Panc1 (cell line): ENCODE measurements at regions not wholly inside any gene's neighbourhood (a gene's known extent, or its start where the extent isn't known, plus 50 kb on each side); places are given as distances from the start of the nearest gene placed in this dataset.

Source experiments
- ATAC-seq: fragments of 200-7000 bp; cut with Tn5 transposase; 2 replicates; pipeline ENCODE4 v1.9.1; 2020; ENCODE audit warnings: mild to moderate bottlenecking, moderate library complexity
- BruUV-seq: library from RNA; stranded (reverse); fragments of 400-500 nt; replicated peaks from 2 replicates; lab custom pipeline; 2021; lab: Mats Ljungman, UMichigan
- CTCF ChIA-PET: fragments of 300-600 bp; sonication (Branson Sonifier 250); formaldehyde crosslinking; loops from one replicate; lab custom pipeline; 2022; ENCODE audit warnings: antibody characterized with exemption; lab: Charles Lee
- POLR2A ChIA-PET: fragments of 300-600 bp; sonication (Branson Sonifier 250); formaldehyde crosslinking; loops from one replicate; lab custom pipeline; 2022; ENCODE audit warnings: antibody characterized with exemption; lab: Charles Lee
- DNase-seq: peaks from one replicate; pipeline ENCODE4 v3.0.0-alpha.2; 2010; ENCODE audit warnings: low read depth, low spot score
- H3K27ac ChIP-seq: 2 replicates; pipeline ENCODE4 v1.5.1; 2011; ENCODE audit warnings: mild to moderate bottlenecking, low read length, inconsistent platforms
- H3K27me3 ChIP-seq: fragments of 200-500 bp; sonication (Bioruptor generic); 2 replicates; pipeline ENCODE4 v1.6.0; 2014; ENCODE audit warnings: low read length, inconsistent platforms; ENCODE audit not compliant: control insufficient read depth, insufficient read depth
- H3K36me3 ChIP-seq: fragments of 200-500 bp; sonication (Bioruptor generic); 2 replicates; pipeline ENCODE4 v1.5.1; 2014; ENCODE audit warnings: inconsistent platforms, mild to moderate bottlenecking, low read length, moderate library complexity; ENCODE audit not compliant: control insufficient read depth, insufficient read depth
- H3K4me1 ChIP-seq: 2 replicates; pipeline ENCODE4 v1.5.1; 2011; ENCODE audit warnings: inconsistent platforms, mild to moderate bottlenecking, low read length, moderate library complexity; ENCODE audit not compliant: control insufficient read depth, insufficient read depth
- H3K4me3 ChIP-seq, 2 experiments: 2 replicates each; pipeline ENCODE4 v1.5.1; 2011 to 2012; ENCODE audit warnings: low read depth in 2 of 2, low read length in 2 of 2, mild to moderate bottlenecking in 2 of 2, inconsistent platforms in 1 of 2, moderate library complexity in 1 of 2
- H3K9me3 ChIP-seq: fragments of 200-500 bp; sonication (Bioruptor generic); 2 replicates; pipeline ENCODE4 v1.5.1; 2014; ENCODE audit warnings: low read depth, mild to moderate bottlenecking, inconsistent platforms, low read length, moderate library complexity; ENCODE audit not compliant: control insufficient read depth, insufficient read depth
- POLR2AphosphoS5 ChIP-seq: IDR thresholded peaks from 2 replicates; pipeline ENCODE4 v1.6.1; 2012; ENCODE audit warnings: mild to moderate bottlenecking, low read depth, low read length, moderate library complexity
- SIN3A ChIP-seq: IDR thresholded peaks from 2 replicates; pipeline ENCODE4 v1.6.1; 2012; ENCODE audit warnings: low read depth, mild to moderate bottlenecking, low read length, moderate library complexity, borderline replicate concordance; ENCODE audit not compliant: insufficient read depth
- TCF7L2 ChIP-seq: IDR thresholded peaks from 2 replicates; pipeline ENCODE4 v1.6.1; 2011; ENCODE audit warnings: mild to moderate bottlenecking, low read depth, low read length, inconsistent platforms
- in situ Hi-C: cut with HindIII; loops from 2 replicates; pipeline ENCODE4 v1.10.0; 2016; ENCODE audit warnings: low sequenced_read_pairs, low pct_unique_long_range_greater_than_20kb
- intact Hi-C: fragments of 100-400 bp; cut with micrococcal nuclease; formaldehyde crosslinking; loops from one replicate; pipeline ENCODE4 v1.10.0; 2022; ENCODE audit not compliant: unreplicated experiment
- TF ChIP-seq, protein P1 (sequence below), 2 experiments: IDR thresholded peaks; 2 replicates each; pipeline ENCODE4 v1.6.1; 2011 to 2012; ENCODE audit warnings: low read depth in 2 of 2, control low read depth in 1 of 2, low read length in 1 of 2, mild to moderate bottlenecking in 1 of 2, moderate library complexity in 1 of 2; ENCODE audit not compliant: insufficient read depth in 1 of 2
- TF ChIP-seq, protein P2 (sequence below): fragments of 450-650 bp; IDR thresholded peaks from 2 replicates; pipeline ENCODE4 v1.5.1; 2017; ENCODE audit warnings: mild to moderate bottlenecking

DNA sequence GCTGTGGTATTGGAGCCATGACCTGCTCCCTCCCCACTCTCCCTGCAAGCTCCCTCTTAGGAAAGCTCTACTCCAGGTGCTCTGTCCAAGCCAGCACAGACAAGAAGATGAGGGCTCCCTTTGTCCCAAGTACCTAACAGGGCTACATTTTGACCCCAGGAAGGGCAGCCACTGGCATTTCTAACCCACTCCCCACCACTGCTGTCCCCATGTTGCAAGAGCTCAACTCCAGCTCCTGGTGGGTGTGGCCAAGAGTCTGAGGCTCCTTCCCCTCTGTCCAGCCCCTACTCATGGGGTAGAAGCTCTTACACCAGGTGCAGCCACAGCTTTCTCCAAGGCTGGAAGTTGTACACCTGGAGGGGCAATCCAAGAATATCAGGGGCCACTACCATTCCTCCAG lies 127.0 kb upstream of the NPAS2 start:
- Histone ChIP-seq H3K4me3 (no peak overlapping the region), H3K9me3 (peaks cover 12% of the 10 kb centered on the region; the same call in 1 of the 2 replicates), H3K27me3 (no peaks in the 10 kb centered on the region), H3K36me3 (no peaks in the 10 kb centered on the region), H3K4me1 (no peaks in the 10 kb centered on the region), H3K27ac (no peak overlapping the region)
- CTCF ChIA-PET: no interaction called here
- intact Hi-C loops (no loop called here), in situ Hi-C loops (no loop called here)
- ATAC-seq: no peak
- no peak for DNase-seq
- POLR2A ChIA-PET: no interaction called here
- TF ChIP-seq POLR2AphosphoS5 (no peak), TCF7L2 (no peak), SIN3A (no peak)
- TF ChIP-seq, protein P1, sequence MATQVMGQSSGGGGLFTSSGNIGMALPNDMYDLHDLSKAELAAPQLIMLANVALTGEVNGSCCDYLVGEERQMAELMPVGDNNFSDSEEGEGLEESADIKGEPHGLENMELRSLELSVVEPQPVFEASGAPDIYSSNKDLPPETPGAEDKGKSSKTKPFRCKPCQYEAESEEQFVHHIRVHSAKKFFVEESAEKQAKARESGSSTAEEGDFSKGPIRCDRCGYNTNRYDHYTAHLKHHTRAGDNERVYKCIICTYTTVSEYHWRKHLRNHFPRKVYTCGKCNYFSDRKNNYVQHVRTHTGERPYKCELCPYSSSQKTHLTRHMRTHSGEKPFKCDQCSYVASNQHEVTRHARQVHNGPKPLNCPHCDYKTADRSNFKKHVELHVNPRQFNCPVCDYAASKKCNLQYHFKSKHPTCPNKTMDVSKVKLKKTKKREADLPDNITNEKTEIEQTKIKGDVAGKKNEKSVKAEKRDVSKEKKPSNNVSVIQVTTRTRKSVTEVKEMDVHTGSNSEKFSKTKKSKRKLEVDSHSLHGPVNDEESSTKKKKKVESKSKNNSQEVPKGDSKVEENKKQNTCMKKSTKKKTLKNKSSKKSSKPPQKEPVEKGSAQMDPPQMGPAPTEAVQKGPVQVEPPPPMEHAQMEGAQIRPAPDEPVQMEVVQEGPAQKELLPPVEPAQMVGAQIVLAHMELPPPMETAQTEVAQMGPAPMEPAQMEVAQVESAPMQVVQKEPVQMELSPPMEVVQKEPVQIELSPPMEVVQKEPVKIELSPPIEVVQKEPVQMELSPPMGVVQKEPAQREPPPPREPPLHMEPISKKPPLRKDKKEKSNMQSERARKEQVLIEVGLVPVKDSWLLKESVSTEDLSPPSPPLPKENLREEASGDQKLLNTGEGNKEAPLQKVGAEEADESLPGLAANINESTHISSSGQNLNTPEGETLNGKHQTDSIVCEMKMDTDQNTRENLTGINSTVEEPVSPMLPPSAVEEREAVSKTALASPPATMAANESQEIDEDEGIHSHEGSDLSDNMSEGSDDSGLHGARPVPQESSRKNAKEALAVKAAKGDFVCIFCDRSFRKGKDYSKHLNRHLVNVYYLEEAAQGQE (IDR thresholded peaks at IDR 0.05; ENCODE audit: insufficient read depth in 1 of 2, low read depth in 2 of 2, low read length in 1 of 2): no peak
- TF ChIP-seq, protein P2, sequence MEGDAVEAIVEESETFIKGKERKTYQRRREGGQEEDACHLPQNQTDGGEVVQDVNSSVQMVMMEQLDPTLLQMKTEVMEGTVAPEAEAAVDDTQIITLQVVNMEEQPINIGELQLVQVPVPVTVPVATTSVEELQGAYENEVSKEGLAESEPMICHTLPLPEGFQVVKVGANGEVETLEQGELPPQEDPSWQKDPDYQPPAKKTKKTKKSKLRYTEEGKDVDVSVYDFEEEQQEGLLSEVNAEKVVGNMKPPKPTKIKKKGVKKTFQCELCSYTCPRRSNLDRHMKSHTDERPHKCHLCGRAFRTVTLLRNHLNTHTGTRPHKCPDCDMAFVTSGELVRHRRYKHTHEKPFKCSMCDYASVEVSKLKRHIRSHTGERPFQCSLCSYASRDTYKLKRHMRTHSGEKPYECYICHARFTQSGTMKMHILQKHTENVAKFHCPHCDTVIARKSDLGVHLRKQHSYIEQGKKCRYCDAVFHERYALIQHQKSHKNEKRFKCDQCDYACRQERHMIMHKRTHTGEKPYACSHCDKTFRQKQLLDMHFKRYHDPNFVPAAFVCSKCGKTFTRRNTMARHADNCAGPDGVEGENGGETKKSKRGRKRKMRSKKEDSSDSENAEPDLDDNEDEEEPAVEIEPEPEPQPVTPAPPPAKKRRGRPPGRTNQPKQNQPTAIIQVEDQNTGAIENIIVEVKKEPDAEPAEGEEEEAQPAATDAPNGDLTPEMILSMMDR: no peak
- no TSS peak for BruUV-seq

DNA sequence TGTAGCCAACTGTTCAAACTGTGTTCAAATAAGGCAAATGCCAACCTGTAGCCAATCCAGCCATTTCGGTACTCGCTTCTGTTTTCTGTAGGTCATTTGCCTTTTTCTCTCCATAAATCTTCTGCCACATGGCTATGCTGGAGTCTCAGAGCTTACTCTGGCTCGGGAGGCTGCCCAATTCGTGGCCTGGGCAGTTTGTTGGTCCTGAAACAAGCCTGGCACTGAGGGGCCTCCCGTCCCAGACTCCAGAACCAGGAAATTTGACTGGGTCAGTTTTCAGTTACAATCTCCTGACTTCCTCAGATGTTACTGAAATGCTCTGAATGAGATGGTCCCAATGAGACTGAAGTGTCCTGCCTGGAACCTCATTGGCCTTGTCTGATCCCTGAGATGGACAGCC lies 120.8 kb upstream of the NPAS2 start:
- H3K27me3 ChIP-seq: no peaks in the 10 kb centered on the region
- H3K9me3 ChIP-seq: peaks cover 14% of the 10 kb centered on the region; the same call in 1 of the 2 replicates
- POLR2A ChIA-PET: no interaction called here
- no peak for DNase-seq
- no peak overlapping the region for H3K27ac ChIP-seq
- in situ Hi-C loops (no loop called here), intact Hi-C loops (no loop called here)
- ATAC-seq: no peak
- H3K36me3 ChIP-seq: no peaks in the 10 kb centered on the region
- H3K4me1 ChIP-seq: no peaks in the 10 kb centered on the region
- H3K4me3 ChIP-seq: no peak overlapping the region
- TF ChIP-seq, protein P1 (IDR thresholded peaks at IDR 0.05; ENCODE audit: insufficient read depth in 1 of 2, low read depth in 2 of 2, low read length in 1 of 2): no peak
- TF ChIP-seq, protein P2: no peak
- no peak for TF ChIP-seq POLR2AphosphoS5
- no peak for TF ChIP-seq TCF7L2
- TF ChIP-seq SIN3A: no peak
- BruUV-seq: no TSS peak
- CTCF ChIA-PET: interaction anchor here (0.6 kb wide), 1 partner anchor 519 kb away, joined by 6 read pairs; no protein-coding TSS in a partner anchor
